ENCODE measurements at regions not wholly inside any gene's neighbourhood (a gene's known extent, or its start where the extent isn't known, plus 50 kb on each side); places are given as distances from the start of the nearest gene placed in this dataset.
"Not testable (repeated sequence)": the region's sequence is repeated elsewhere in the genome, so short reads cannot be mapped to it uniquely, and the experiment has no call there.

DNA sequence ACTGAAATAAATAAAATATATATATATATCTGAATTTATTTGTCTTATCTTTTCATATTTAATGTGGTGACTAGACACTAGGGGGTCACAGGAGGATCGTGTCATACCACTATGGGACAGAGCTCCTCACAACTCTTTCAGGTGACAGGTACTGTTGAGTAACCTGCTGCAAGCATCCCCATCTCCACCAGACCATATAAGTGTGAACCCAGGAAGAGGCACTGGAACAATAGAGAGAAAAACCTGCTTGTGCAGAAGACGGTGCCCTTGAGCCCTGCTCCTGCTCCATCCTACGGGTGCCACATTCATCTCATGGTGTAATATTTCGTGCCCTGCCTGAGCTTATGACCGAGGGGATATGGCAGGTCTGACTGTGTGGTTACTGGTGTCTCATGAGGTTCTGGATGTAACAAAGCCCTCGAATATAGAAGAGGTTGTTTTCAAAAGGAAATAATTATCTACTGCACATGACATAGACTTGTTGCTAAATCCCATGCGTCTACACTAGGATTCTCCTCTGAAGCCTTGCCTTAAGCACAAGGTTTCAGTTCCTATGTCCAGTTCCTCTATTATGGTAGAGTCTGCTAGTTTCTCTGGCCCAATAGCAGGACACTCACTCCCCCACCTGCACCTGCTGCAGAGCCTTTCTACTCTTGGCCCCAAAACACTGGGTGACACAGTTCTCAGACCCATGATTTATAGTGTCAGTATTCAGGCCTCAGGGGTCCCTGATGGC is 70.4 kb downstream of the GGTLC2 start:
- DNase-seq (no peak), ATAC-seq (peak; percentile 44 to 53)
- intact Hi-C loops (cut with DNase I): no loop called here

GRCh38 chr22:22716136-22716665 is 71.8 kb downstream of the GGTLC2 start:
- DNase-seq (no peak), ATAC-seq (no peak)
- intact Hi-C loops (cut with DNase I): no loop called here

DNA sequence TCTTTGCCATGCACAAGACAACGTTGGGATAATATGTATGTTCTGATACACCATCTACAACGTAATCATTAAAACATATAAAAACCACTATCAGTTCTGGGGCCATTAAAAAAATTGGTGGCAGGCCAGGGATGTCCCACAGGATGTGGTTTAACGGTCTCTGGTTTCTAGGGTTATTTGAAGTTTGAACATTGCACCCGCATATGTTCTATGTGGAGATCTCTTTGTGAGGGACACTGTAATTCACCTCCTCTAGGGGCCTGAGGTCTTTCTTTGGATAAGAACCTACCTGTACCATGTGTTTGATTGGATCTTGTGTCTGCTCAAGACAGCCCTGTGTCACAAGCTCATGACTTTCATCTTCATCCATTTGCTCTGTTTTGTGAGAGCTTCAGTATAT is 73.2 kb downstream of the GGTLC2 start:
- intact Hi-C loops (cut with DNase I): no loop called here
- ATAC-seq (no peak), DNase-seq (no peak)

DNA sequence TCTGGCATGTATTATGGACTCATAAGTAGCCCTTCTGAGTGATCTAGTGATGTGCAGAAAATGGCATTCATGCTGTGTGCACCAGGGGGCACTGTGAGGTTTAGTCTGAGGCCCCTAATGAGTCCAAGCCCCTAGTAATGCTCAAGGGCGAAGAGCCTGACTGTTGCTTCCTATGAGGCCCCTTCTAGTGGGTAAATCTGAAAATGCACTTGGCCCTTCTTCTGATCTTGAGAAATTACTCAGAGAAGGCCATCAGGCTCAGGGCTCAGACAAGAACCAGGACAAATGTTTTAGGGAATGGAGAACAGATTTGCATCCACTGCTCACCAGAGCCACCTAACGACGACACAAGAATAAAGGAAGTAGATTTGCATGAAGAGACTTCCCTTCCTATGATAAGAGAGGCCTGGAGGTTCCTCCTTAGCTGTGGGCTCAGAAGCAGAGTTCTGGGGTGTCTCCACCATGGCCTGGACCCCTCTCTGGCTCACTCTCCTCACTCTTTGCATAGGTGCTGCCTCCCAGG is 75.8 kb downstream of the GGTLC2 start:
- intact Hi-C loops (cut with DNase I): no loop called here
- ATAC-seq: peak; percentile 47 to 67
- no peak for DNase-seq

- ATAC-seq (peak; percentile 38 to 73), DNase-seq (no peak)
- intact Hi-C loops (cut with DNase I): no loop called here
Measured at GRCh38 chr22:22720724-22721261, 76.4 kb downstream of the GGTLC2 start.

DNA sequence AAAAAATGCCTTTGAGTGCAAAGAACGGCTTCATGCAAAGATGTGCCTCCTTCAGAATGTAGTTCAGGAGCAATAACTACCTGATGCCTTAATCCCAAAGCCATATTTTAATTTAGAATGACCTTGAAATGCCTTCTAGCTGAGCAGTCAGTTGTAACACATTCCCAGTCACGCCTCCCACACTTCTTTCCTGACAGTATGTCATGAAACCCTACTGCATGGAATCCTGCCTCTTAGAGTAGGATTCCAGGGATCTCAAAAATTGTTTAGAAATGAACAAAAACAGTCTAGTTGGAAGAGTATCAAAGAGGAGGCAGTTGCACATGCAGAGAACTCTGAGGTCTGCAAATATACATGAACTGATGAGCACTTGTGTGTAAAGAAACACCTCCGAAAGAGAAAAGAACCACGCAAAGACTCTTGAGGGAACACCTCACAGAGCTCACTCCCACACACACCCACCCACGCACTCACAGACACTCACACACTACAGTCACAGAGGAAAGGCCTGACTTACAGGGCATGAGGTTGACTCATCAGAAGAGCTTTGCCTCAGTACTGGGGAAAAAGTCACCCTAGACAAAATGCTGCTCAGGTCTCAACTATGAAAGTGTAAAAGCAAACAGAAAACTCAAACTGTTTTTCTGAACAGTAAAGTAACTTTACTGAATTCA is 77.4 kb downstream of the GGTLC2 start:
- intact Hi-C loops (cut with DNase I): no loop called here
- DNase-seq: no peak
- peak; percentile 41 to 83 for ATAC-seq

DNA sequence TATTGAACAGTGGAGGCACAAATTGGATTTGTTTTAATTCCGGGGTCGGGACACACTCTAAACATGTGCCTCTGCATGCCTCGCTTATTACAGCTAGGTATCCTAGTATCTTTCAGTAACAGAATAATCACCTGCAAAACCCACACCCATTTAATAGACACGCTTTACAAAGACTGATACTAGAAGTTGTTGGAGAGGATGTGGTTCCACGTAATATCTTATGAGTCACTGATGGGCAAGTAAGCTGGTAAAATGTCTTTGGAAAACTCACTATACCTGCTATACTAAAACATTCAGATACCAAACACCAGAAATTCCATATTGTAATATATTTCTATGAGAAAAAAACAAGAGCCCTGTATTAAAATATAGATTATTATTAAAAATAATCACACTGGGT is 84.0 kb downstream of the GGTLC2 start:
- ATAC-seq (no peak), DNase-seq (no peak)
- intact Hi-C loops (cut with DNase I): no loop called here

- no peak for ATAC-seq
- intact Hi-C loops (cut with DNase I): no loop called here
- DNase-seq: no peak
Measured at GRCh38 chr22:22730655-22731373, 86.4 kb downstream of the GGTLC2 start.

DNA sequence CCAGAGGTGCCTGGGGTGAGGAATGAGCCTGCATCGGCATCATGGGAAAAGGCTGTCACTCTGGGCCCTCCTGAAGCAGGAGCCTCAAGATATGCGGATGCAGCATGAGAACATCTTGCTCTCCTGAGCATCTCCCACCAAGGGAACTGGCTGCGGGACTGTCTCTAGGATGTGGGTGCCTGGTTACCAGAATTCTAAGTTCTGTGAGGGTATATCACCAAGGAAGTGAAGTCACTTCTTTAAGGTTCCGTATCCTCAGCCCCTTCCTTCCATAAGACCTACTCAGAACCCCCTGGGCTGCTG is 86.9 kb downstream of the GGTLC2 start:
- intact Hi-C loops (cut with DNase I): no loop called here
- DNase-seq: no peak
- ATAC-seq: no peak

DNA sequence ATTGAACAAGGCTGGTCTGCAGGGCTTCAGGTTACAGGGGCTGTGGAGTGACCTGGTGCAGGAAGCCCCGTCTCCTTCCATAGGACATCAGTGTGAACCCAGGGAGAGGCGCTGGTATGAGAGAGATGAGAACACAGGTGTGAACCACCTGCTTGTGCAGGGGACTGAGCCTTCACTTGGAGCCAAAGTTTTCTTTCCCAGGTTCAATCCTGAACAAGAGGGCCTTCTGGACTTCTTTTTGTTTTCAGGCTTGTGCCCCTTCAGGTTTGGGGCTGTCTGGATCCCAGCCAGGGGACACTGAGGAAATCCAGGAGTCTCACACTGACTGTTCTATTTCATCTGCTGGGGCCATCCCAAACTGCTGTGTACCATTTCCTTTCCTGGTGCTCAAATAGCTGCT is 88.6 kb downstream of the GGTLC2 start:
- ATAC-seq; intact Hi-C loops (cut with DNase I); DNase-seq: not testable (repeated sequence)

- ATAC-seq: no peak
- no peak for DNase-seq
- intact Hi-C loops (cut with DNase I): no loop called here
Measured at GRCh38 chr22:22733881-22734373, 89.5 kb downstream of the GGTLC2 start.

GRCh38 chr22:22734395-22735272 is 90.2 kb downstream of the GGTLC2 start:
- ATAC-seq; intact Hi-C loops (cut with DNase I): not testable (repeated sequence)

DNA sequence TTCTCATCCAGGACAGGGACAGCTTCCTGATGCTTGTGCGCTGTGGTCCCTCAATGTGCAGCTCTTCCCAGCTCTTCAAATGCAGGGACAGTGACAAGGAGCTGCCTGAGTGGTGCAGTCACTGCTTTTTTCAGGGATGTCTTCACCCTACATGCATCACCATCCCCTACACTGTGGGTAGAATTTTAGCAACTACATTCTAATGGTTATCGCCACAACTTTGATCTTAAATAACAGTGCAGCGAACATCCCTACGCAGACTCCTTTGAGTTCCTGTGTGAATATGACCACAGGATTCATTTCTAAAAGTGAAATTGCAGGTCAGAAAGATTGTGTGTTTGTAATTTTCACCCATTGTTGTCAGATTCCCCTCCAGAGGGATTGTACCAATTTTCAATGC is 90.9 kb downstream of the GGTLC2 start:
- ATAC-seq; DNase-seq; intact Hi-C loops (cut with DNase I): not testable (repeated sequence)

More at GRCh38 chr22:22734395-22735272, 90.2 kb downstream of the GGTLC2 start:
- DNase-seq: not testable (repeated sequence)

DNA sequence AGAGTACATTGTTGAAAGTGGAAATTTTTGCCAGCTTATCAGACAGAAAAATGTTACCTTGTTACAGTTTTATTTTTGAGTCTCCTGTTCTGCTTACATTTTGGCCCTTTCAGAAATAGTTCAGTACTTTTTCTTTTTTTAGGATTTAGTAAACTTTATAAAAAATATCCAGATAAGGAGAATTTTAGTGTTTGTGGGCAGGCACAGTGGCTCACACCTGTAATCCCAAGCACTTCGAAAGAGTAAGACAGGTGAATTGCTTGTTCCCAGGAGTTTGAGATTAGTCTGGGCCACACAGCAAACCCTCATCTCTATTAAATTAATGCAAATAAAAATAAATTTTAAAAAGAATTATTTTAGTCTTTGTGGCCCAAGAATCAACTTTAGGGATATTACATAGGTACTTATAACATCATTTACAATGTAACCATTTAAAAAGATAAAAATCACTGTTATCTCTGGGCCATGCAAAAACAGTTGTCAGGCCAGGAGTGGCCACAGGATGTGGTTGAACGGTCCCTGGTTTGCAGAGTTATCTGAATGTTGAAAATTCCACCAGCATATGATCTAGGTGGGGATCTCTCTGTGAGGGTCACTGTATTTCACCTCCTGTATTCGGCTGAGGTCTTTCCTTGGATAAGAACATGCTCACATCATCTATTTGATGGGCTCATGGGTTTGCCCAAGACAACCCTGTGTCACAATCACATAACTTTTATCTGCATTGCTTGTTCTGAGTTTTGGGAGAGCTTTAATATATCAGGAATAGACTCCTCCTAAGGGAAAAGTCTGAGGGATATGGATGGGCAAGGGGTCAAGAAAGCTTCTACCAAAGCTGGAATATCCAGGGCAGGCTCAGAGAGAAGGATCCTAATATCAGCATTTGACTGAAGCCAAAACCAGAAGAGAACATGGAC is 91.5 kb downstream of the GGTLC2 start:
- ATAC-seq (no peak), DNase-seq (no peak)
- intact Hi-C loops (cut with DNase I): no loop called here

DNA sequence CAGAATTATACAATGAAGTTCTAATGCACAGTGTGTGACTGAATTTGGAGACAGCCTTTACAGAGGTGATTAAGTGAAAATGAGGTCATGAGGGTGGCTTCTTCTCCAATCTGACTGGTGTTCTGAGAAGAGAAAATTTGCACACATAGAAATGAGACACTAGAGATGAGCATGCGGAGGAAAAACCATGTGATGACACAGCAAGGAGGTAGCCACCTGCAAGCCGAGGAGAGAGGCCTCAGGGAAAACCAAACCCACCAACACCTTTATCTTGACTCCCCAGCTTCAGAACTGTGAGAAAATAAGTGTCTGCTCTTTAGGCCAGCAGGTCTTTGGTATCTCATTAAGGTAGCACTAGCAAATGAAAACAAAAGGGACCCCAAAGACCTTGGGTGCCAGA is 93.2 kb downstream of the GGTLC2 start:
- intact Hi-C loops (cut with DNase I): no loop called here
- DNase-seq: no peak
- ATAC-seq: no peak

DNA sequence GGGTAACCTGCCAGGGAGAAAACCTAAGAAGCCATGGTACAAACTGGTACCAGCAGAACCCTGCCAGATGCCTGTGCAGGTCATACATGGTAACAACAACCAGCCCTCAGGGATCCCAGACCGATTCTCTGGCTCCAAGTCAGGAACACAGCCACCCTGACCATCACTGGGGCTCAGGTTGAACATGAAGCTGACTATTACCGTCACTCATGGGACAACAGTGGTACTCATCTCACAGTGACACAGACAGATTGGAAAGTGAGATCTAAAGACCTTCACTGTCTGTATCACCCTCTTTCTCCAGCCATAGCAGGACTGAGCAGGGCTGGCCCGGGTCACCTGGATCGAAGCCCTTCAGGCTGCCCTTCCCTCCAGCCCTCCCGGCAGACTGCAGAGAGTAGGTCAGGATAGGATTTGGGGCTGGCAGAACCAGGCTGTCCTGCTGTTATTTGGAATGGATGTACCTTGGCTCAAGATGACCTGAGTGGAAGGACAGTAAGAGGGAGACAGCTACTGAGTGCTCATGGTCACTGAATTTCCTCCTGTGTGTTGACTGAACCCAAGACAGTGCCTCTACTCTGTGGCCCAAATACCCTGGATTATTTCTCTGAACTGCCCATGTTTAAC is 94.7 kb downstream of the GGTLC2 start:
- intact Hi-C loops (cut with DNase I): no loop called here
- DNase-seq (no peak), ATAC-seq (no peak)

Data from left cardiac atrium (tissue), 4 donors.